ENCODE measurements at regions not wholly inside any gene's neighbourhood (a gene's known extent, or its start where the extent isn't known, plus 50 kb on each side); places are given as distances from the start of the nearest gene placed in this dataset.

GRCh38 chr4:129515356-129515755 lies 419.4 kb downstream of the C4orf33 start:
- TF ChIP-seq YY1 (IDR thresholded peaks at IDR 0.05; ENCODE audit: insufficient read depth, insufficient read length) = no peak
- TF ChIP-seq ZNF274 (IDR thresholded peaks at IDR 0.05; ENCODE audit: low read depth, low read length) = no peak
